K562 (cell line): ENCODE measurements at regions not wholly inside any gene's neighbourhood (a gene's known extent, or its start where the extent isn't known, plus 50 kb on each side); places are given as distances from the start of the nearest gene placed in this dataset.

Source experiments
- JUND ChIP-seq, 2 experiments: IDR thresholded peaks; 2 replicates in 1 of 2; 3 replicates in 1 of 2; pipeline ENCODE4 v1.6.1; 2011; ENCODE audit warnings: borderline replicate concordance in 2 of 2, low read depth in 2 of 2, low read length in 2 of 2, improper control_type of control experiment in 1 of 2, missing biosample characterization in 1 of 2, missing genetic modification characterization in 1 of 2, missing genetic modification reagents in 1 of 2
- OTX1 ChIP-seq: fragments of 450-650 bp; formaldehyde crosslinking; IDR thresholded peaks from 2 replicates; pipeline ENCODE4 v1.4.0; 2022; ENCODE audit warnings: mild to moderate bottlenecking
- POLR2A ChIP-seq: fragments of 450-650 bp; conservative IDR thresholded peaks from 2 replicates; pipeline ENCODE4 v1.6.1; 2016
- RFX5 ChIP-seq: IDR thresholded peaks from 2 replicates; pipeline ENCODE4 v1.6.1; 2011; ENCODE audit warnings: low read depth, mild to moderate bottlenecking, improper control_type of control experiment, low read length
- SIN3A ChIP-seq, 2 experiments: fragments of 150-350 bp in 1 of 2; IDR thresholded peaks; 2 replicates each; pipeline ENCODE4 v1.6.1; 2011 to 2016; ENCODE audit warnings: borderline replicate concordance in 2 of 2, low read depth in 2 of 2, low read length in 2 of 2, mild to moderate bottlenecking in 2 of 2, moderate library complexity in 2 of 2; ENCODE audit not compliant: control insufficient read depth in 1 of 2
- ZNF140 ChIP-seq: fragments of 250-450 bp; sonication (Bioruptor Pico); IDR thresholded peaks from 2 replicates; pipeline ENCODE4 v1.8.0; 2021; ENCODE audit warnings: moderate library complexity, mild to moderate bottlenecking, inconsistent platforms
- ZNF77 ChIP-seq: fragments of 250-450 bp; sonication (Bioruptor Pico); IDR thresholded peaks from 2 replicates; pipeline ENCODE4 v1.5.0; 2020
- TF ChIP-seq, protein P1 (sequence below): IDR thresholded peaks from 2 replicates; pipeline ENCODE4 v1.6.1; 2014; ENCODE audit warnings: antibody characterized with exemption

DNA sequence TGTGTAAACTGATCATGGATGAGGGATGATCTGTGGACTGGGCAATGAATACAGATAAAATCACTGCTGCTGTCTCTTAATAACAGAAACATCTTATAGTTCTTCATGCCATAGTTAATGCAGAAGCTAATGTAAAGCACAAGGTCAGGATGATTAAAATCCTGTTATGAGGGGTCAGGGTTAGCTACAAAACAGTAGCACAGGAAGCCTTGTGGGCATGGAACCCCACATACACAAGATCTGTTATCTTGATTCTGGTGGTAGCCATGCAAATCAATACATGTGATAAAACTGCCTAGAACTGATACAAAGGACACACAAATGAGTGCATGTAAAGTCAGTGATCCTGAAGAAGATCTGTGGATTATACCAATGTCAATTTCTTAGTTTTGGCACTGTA, 96.4 kb downstream of the KLF12 start:
- TF ChIP-seq POLR2A (no peak), RFX5 (no peak), SIN3A (IDR thresholded peaks at IDR 0.05; ENCODE audit: borderline replicate concordance in 2 of 2, control insufficient read depth in 1 of 2, low read depth in 2 of 2, low read length in 2 of 2) (no peak), OTX1 (CRISPR knock-in tag) (no peak), ZNF77 (CRISPR knock-in tag) (no peak), ZNF140 (no peak), JUND (IDR thresholded peaks at IDR 0.05; ENCODE audit: borderline replicate concordance, low read depth, low read length) (no peak), JUND (tag; IDR thresholded peaks at IDR 0.05; ENCODE audit: borderline replicate concordance, low read depth, low read length) (no peak)
- TF ChIP-seq, protein P1, sequence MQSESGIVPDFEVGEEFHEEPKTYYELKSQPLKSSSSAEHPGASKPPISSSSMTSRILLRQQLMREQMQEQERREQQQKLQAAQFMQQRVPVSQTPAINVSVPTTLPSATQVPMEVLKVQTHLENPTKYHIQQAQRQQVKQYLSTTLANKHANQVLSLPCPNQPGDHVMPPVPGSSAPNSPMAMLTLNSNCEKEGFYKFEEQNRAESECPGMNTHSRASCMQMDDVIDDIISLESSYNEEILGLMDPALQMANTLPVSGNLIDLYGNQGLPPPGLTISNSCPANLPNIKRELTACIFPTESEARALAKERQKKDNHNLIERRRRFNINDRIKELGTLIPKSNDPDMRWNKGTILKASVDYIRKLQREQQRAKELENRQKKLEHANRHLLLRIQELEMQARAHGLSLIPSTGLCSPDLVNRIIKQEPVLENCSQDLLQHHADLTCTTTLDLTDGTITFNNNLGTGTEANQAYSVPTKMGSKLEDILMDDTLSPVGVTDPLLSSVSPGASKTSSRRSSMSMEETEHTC = no peak
